ENCODE measurements at regions not wholly inside any gene's neighbourhood (a gene's known extent, or its start where the extent isn't known, plus 50 kb on each side); places are given as distances from the start of the nearest gene placed in this dataset.

DNA sequence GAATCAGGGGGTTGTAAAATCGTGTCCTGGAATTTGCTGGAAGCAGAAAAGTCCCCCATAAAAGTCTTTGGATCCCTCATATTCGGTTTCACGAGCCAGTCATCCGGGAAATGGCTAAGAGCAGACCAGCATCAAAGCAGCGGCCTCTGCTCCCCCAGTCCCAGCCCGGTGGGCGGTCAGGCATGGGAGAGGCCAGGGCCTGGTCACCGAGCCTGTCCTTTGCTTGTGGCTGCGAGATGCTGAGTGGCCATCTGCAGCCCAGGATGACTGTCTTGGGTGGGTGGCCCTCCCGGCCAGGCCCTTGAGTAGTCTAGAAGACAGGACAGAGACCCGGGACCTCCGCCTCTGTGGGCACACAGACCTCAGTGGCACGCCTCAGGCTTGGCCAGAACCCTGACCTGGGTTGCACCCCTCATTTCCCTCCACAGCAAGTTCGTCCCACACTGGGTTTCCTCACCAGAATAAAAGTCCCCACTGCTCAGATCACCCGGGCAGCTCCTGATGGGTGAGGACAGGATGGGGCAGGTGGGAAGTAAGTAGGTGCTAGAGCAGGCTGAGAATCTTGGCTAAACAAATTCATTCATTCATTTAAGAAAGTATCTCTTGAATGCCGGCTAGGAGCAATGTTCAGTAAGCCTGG lies 172.1 kb downstream of the BMP7 start:
- H3K36me3 ChIP-seq = no peaks in the 10 kb centered on the region
- no peak overlapping the region for H3K4me3 ChIP-seq
- H3K4me1 ChIP-seq = peaks cover 0 to 11% (median 7%) of the 10 kb centered on the region in 4 donors
- H3K27me3 ChIP-seq = peaks cover 0 to 26% (median 0%) of the 10 kb centered on the region in 4 donors
- H3K9me3 ChIP-seq = no peaks in the 10 kb centered on the region
- no peak overlapping the region for H3K27ac ChIP-seq (replicated peaks in 1 of 4)
- intact Hi-C loops (cut with DNase I) = no loop called here
- TF ChIP-seq CTCF (IDR thresholded peaks at IDR 0.05) = no peak
- no peak for TF ChIP-seq EP300 (IDR thresholded peaks at IDR 0.05)
- no peak for TF ChIP-seq POLR2AphosphoS5 (IDR thresholded peaks at IDR 0.05)
- TF ChIP-seq POLR2A (IDR thresholded peaks at IDR 0.05; ENCODE audit: low read depth) = no peak
- WGBS = 76% methylated on average over 9 of the region's 16 CpGs
- DNase-seq (ENCODE audit: extremely low spot score) = no peak

DNA sequence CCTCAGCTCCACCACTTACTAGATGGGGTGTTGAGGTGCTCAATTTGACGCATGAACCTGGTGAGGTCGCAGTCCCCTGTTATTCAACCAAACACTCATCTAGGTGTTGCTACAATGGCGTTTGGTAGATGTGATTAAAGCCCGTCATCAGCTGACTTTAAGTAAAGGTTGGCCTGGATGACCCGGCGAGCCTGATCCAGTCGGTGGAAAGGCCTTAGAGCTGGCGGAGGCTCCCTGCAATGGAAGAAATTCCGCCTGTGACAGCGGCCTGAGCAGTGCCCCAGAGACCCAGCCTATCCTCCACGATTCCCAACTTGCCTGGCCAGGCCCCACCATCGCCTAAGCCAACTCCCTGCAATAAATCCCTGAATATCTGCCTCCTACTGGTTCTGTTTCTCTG lies 171.4 kb downstream of the BMP7 start:
- Histone ChIP-seq H3K4me3 (no peak overlapping the region), H3K4me1 (peaks cover 0 to 11% (median 7%) of the 10 kb centered on the region in 4 donors), H3K36me3 (no peaks in the 10 kb centered on the region), H3K27me3 (peaks cover 0 to 23% (median 0%) of the 10 kb centered on the region in 4 donors), H3K27ac (replicated peaks in 1 of 4) (no peak overlapping the region), H3K9me3 (no peaks in the 10 kb centered on the region)
- intact Hi-C loops (cut with DNase I) = no loop called here
- 85% methylated on average over 4 of the region's 12 CpGs for WGBS
- no peak for TF ChIP-seq POLR2AphosphoS5 (IDR thresholded peaks at IDR 0.05)
- TF ChIP-seq EP300 (IDR thresholded peaks at IDR 0.05) = no peak
- no peak for TF ChIP-seq CTCF (IDR thresholded peaks at IDR 0.05)
- no peak for TF ChIP-seq POLR2A (IDR thresholded peaks at IDR 0.05; ENCODE audit: low read depth)
- DNase-seq (ENCODE audit: extremely low spot score) = no peak

- Histone ChIP-seq H3K9me3 (no peaks in the 10 kb centered on the region), H3K36me3 (no peaks in the 10 kb centered on the region), H3K4me3 (no peak overlapping the region), H3K27ac (replicated peaks in 1 of 4) (no peak overlapping the region), H3K27me3 (peaks cover 0 to 26% (median 0%) of the 10 kb centered on the region in 4 donors), H3K4me1 (peaks cover 0 to 11% (median 7%) of the 10 kb centered on the region in 4 donors)
- TF ChIP-seq CTCF (IDR thresholded peaks at IDR 0.05) = no peak
- no peak for TF ChIP-seq POLR2A (IDR thresholded peaks at IDR 0.05; ENCODE audit: low read depth)
- no peak for TF ChIP-seq POLR2AphosphoS5 (IDR thresholded peaks at IDR 0.05)
- TF ChIP-seq EP300 (IDR thresholded peaks at IDR 0.05) = no peak
- WGBS = 87% methylated on average over 3 of the region's 3 CpGs
- DNase-seq (ENCODE audit: extremely low spot score) = no peak
- intact Hi-C loops (cut with DNase I) = no loop called here
Measured at GRCh38 chr20:57095426-57095825, 171.0 kb downstream of the BMP7 start.

DNA sequence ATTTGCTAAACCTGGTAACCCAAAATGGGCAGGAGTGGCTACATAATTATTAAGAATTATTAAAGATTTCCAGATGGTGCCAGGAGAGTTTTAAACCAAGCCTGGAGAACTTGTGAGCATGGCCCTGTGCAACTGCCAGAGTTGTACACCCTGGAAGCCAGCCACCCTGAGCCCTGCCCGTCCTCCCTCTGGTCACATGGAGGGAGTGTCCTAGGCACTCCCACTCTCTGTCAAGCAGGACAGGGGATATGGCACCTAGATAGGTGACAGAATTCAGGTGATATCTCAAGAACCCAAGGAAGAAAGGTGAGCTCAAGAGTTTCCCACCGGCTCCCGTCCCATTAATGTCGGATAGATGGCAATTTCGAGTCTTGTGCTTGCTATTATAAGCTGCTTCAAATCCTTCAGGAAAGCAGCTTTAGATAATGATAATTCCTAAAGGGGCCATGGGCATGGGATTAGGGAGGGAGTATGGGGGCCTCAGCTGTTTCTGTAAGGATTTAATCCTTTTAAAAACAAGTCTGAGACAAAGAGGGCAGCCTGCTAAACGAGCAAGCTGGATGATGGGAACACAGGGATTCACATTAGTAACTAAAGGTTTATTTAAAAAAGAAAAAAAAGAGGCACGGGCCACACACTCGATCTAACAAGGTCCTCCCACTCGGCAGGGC lies 169.1 kb downstream of the BMP7 start:
- H3K4me3 ChIP-seq = no peak overlapping the region
- no peaks in the 10 kb centered on the region for H3K9me3 ChIP-seq
- H3K36me3 ChIP-seq = no peaks in the 10 kb centered on the region
- peaks cover 0 to 4% (median under 1%) of the 10 kb centered on the region in 4 donors for H3K4me1 ChIP-seq
- 49% methylated on average over 9 of the region's 9 CpGs for WGBS
- intact Hi-C loops (cut with DNase I) = no loop called here
- DNase-seq (ENCODE audit: extremely low spot score) = no peak
- H3K27me3 ChIP-seq = peaks cover 0 to 25% (median 0%) of the 10 kb centered on the region in 4 donors
- H3K27ac ChIP-seq (replicated peaks in 1 of 4) = no peak overlapping the region
- TF ChIP-seq POLR2A (IDR thresholded peaks at IDR 0.05; ENCODE audit: low read depth) (no peak), POLR2AphosphoS5 (IDR thresholded peaks at IDR 0.05) (no peak), CTCF (IDR thresholded peaks at IDR 0.05) (no peak), EP300 (IDR thresholded peaks at IDR 0.05) (no peak)

All from esophagus muscularis mucosa (tissue), 4 donors.